Fibroblast of mammary gland (primary cell): ENCODE measurements at regions not wholly inside any gene's neighbourhood (a gene's known extent, or its start where the extent isn't known, plus 50 kb on each side); places are given as distances from the start of the nearest gene placed in this dataset.

Source experiments
- DNase-seq: peaks from one replicate; pipeline ENCODE4 v3.0.0-alpha.2; 2010; ENCODE audit warnings: low read depth
- H3K4me3 ChIP-seq: 2 replicates; pipeline ENCODE4 v1.5.1; 2011; ENCODE audit warnings: low read depth, mild to moderate bottlenecking, low read length, moderate library complexity; ENCODE audit not compliant: control insufficient read depth
- TF ChIP-seq, protein P1 (sequence below): conservative IDR thresholded peaks from 2 replicates; pipeline ENCODE4 v1.5.1; 2011; ENCODE audit warnings: low read depth, low read length, inconsistent platforms; ENCODE audit not compliant: control insufficient read depth, insufficient read depth

DNA sequence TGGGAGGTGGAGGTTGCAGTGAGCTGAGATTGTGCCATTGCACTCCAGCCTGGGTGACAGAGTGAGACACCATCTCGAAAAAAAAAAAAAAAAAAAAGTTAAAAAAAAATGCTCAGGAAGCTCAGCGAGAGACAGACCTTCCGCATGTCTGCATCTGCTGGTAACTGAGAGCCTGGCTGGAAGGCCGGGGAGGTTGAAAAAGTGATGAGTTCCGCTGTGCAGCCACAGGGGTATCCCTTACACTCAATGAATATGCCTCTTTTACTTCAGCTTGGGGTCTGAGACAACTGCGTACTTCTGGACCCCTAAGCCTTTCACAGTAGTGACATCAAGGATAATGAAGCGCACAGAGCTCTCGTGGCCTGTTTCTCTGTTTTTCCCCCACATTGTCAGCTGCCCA lies 179.9 kb upstream of the KLF4 start:
- TF ChIP-seq, protein P1, sequence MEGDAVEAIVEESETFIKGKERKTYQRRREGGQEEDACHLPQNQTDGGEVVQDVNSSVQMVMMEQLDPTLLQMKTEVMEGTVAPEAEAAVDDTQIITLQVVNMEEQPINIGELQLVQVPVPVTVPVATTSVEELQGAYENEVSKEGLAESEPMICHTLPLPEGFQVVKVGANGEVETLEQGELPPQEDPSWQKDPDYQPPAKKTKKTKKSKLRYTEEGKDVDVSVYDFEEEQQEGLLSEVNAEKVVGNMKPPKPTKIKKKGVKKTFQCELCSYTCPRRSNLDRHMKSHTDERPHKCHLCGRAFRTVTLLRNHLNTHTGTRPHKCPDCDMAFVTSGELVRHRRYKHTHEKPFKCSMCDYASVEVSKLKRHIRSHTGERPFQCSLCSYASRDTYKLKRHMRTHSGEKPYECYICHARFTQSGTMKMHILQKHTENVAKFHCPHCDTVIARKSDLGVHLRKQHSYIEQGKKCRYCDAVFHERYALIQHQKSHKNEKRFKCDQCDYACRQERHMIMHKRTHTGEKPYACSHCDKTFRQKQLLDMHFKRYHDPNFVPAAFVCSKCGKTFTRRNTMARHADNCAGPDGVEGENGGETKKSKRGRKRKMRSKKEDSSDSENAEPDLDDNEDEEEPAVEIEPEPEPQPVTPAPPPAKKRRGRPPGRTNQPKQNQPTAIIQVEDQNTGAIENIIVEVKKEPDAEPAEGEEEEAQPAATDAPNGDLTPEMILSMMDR: no peak
- no peak for DNase-seq

GRCh38 chr9:107667231-107668070 lies 177.9 kb upstream of the KLF4 start:
- H3K4me3 ChIP-seq: no peak overlapping the region
- TF ChIP-seq, protein P1: no peak
- no peak for DNase-seq

More for the DNA sequence above, 179.9 kb upstream of the KLF4 start:
- no peak overlapping the region for H3K4me3 ChIP-seq

GRCh38 chr9:107665057-107665456 lies 175.5 kb upstream of the KLF4 start:
- TF ChIP-seq, protein P1: no peak
- no peak for DNase-seq
- no peak overlapping the region for H3K4me3 ChIP-seq

GRCh38 chr9:107660976-107661375 lies 171.4 kb upstream of the KLF4 start:
- DNase-seq: no peak
- H3K4me3 ChIP-seq: no peak overlapping the region
- TF ChIP-seq, protein P1: no peak

- no peak overlapping the region for H3K4me3 ChIP-seq
- DNase-seq: no peak
- TF ChIP-seq, protein P1: no peak
Measured at GRCh38 chr9:107653263-107653821, 163.8 kb upstream of the KLF4 start.

DNA sequence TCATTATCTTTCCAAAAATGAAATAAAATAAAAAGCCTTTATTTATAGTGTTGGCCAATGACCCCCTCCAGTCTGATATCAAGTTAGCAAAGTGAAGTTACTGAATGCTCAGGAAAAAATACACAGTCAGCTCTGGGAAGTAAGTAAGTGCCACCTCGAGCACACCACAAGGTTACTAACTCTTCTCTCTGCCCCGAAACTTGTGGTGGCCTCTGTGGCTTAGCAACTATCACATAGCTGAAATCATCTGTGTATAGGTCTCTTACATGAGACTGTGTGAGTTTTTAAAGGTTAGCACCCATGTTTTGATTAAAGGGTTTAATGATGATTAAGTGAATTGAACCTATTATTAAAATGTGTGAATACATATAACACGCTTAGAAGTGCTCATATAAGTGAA lies 161.4 kb upstream of the KLF4 start:
- TF ChIP-seq, protein P1: no peak
- DNase-seq: no peak
- no peak overlapping the region for H3K4me3 ChIP-seq
